DND-41 (cell line): ENCODE measurements at regions not wholly inside any gene's neighbourhood (a gene's known extent, or its start where the extent isn't known, plus 50 kb on each side); places are given as distances from the start of the nearest gene placed in this dataset.

Experiments used
- EZH2 ChIP-seq: IDR thresholded peaks from 3 replicates; pipeline ENCODE4 v1.6.1; 2012; ENCODE audit warnings: borderline replicate concordance, low read depth, mild to moderate bottlenecking, moderate library complexity, low read length, inconsistent platforms; ENCODE audit not compliant: severe bottlenecking
- TF ChIP-seq, protein P1 (sequence below): IDR thresholded peaks from 2 replicates; pipeline ENCODE4 v1.5.1; 2012; ENCODE audit warnings: borderline replicate concordance, low read length, moderate library complexity, mild to moderate bottlenecking; ENCODE audit not compliant: poor library complexity, severe bottlenecking; ENCODE audit errors: extremely low read depth

DNA sequence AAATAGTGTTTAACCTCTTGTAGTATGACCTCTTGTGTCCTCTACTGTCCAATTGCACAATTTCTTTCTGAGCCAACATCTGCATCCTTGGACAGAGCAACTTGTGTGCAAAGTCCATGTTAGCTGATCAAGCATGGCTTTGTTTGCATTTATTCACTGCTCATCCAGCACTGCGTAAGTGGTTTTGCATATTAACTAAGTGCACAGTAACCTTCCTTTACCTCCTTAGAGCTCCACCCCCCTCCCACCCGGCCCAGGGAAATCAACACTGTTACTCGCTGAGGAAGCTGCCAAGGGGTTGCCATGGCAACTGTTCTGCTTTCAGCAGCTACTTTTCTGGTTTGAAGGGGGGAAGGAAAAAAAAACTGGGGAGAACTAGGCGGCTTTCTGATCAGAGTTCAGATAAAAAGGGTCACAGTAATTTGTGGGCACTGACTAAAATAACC, 153.5 kb upstream of the KLF12 start:
- TF ChIP-seq, protein P1, sequence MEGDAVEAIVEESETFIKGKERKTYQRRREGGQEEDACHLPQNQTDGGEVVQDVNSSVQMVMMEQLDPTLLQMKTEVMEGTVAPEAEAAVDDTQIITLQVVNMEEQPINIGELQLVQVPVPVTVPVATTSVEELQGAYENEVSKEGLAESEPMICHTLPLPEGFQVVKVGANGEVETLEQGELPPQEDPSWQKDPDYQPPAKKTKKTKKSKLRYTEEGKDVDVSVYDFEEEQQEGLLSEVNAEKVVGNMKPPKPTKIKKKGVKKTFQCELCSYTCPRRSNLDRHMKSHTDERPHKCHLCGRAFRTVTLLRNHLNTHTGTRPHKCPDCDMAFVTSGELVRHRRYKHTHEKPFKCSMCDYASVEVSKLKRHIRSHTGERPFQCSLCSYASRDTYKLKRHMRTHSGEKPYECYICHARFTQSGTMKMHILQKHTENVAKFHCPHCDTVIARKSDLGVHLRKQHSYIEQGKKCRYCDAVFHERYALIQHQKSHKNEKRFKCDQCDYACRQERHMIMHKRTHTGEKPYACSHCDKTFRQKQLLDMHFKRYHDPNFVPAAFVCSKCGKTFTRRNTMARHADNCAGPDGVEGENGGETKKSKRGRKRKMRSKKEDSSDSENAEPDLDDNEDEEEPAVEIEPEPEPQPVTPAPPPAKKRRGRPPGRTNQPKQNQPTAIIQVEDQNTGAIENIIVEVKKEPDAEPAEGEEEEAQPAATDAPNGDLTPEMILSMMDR, result no peak
- no peak for TF ChIP-seq EZH2
